H1 (cell line): ENCODE measurements at regions not wholly inside any gene's neighbourhood (a gene's known extent, or its start where the extent isn't known, plus 50 kb on each side); places are given as distances from the start of the nearest gene placed in this dataset.

Experiments used
- CTCF ChIA-PET: fragments of 300-600 bp; sonication (Branson Sonifier 250); formaldehyde crosslinking; loops from one replicate; lab custom pipeline; 2021; ENCODE audit not compliant: partially characterized antibody; lab: Charles Lee
- POLR2A ChIA-PET: fragments of 300-600 bp; sonication (Branson Sonifier 250); formaldehyde crosslinking; loops from one replicate; lab custom pipeline; 2021; ENCODE audit warnings: inconsistent platforms; ENCODE audit not compliant: partially characterized antibody; lab: Charles Lee
- DNase-seq, 2 experiments: peaks; one replicate each; pipeline versions ENCODE4 v3.0.0 to v3.0.0-alpha.2; 2010 to 2022; ENCODE audit warnings: low spot score in 2 of 2, low read depth in 1 of 2, mixed read lengths in 1 of 2
- FAIRE-seq: peaks from 2 replicates; lab custom pipeline; 2011; peaks lifted over from hg19 to GRCh38; lab: Jason Lieb, UNC
- H2AFZ ChIP-seq: 2 replicates; pipeline ENCODE4 v1.8.1; 2012; ENCODE audit warnings: low read length, inconsistent platforms
- H2AK5ac ChIP-seq: 2 replicates; pipeline ENCODE4 v1.6.1; 2013; ENCODE audit warnings: low read depth, low read length
- H2BK120ac ChIP-seq: replicated peaks from 2 replicates; pipeline ENCODE3; 2013; ENCODE audit warnings: low read depth, low read length, inconsistent platforms
- H2BK12ac ChIP-seq: 2 replicates; pipeline ENCODE4 v1.6.1; 2013; ENCODE audit warnings: low read depth, low read length
- H2BK15ac ChIP-seq: 2 replicates; pipeline ENCODE4 v1.6.1; 2013; ENCODE audit warnings: low read length
- H2BK20ac ChIP-seq: 2 replicates; pipeline ENCODE4 v1.6.1; 2013; ENCODE audit warnings: low read length
- H2BK5ac ChIP-seq: 2 replicates; pipeline ENCODE4 v1.6.1; 2013; ENCODE audit warnings: low read depth, low read length
- H3K14ac ChIP-seq: 2 replicates; pipeline ENCODE4 v1.6.1; 2013; ENCODE audit warnings: inconsistent platforms; ENCODE audit not compliant: insufficient read length
- H3K18ac ChIP-seq: 2 replicates; pipeline ENCODE4 v1.6.1; 2013; ENCODE audit warnings: low read length; ENCODE audit errors: extremely low read depth
- H3K23ac ChIP-seq: 2 replicates; pipeline ENCODE4 v1.6.1; 2013; ENCODE audit warnings: inconsistent platforms; ENCODE audit not compliant: insufficient read length
- H3K23me2 ChIP-seq: 2 replicates; pipeline ENCODE4 v1.6.1; 2013; ENCODE audit warnings: low read depth, low read length
- H3K27ac ChIP-seq: 2 replicates; pipeline ENCODE4 v1.6.1; 2011; ENCODE audit warnings: low read depth, low read length, inconsistent platforms
- H3K27me3 ChIP-seq, 4 experiments: replicated peaks in 1 of 4; 1 replicate in 1 of 4; 2 replicates in 3 of 4; pipeline versions ENCODE4 v1.6.1 to v1.8.1; 2011 to 2013; ENCODE audit warnings: low read length in 3 of 4, mild to moderate bottlenecking in 3 of 4, inconsistent platforms in 2 of 4, mixed read lengths in 2 of 4, moderate library complexity in 1 of 4; ENCODE audit not compliant: control insufficient read depth in 3 of 4, insufficient read depth in 3 of 4; ENCODE audit errors: extremely low read depth in 1 of 4
- H3K36me3 ChIP-seq, 4 experiments: 2 replicates each; pipeline versions ENCODE4 v1.6.1 to v1.8.1; 2011 to 2013; ENCODE audit warnings: mild to moderate bottlenecking in 4 of 4, low read length in 3 of 4, moderate library complexity in 2 of 4, control low read depth in 1 of 4, inconsistent platforms in 1 of 4; ENCODE audit not compliant: insufficient read depth in 4 of 4, control insufficient read depth in 2 of 4
- H3K4ac ChIP-seq: replicated peaks from 2 replicates; pipeline ENCODE3; 2013; ENCODE audit warnings: low read length, low read depth, mixed read lengths, inconsistent platforms; ENCODE audit not compliant: insufficient read length
- H3K4me1 ChIP-seq, 4 experiments: replicated peaks in 1 of 4; 1 replicate in 1 of 4; 2 replicates in 3 of 4; pipeline versions ENCODE4 v1.6.1 to v1.8.1; 2011 to 2013; ENCODE audit warnings: low read length in 3 of 4, inconsistent platforms in 2 of 4, mixed read lengths in 1 of 4; ENCODE audit not compliant: insufficient read depth in 4 of 4, control insufficient read depth in 3 of 4
- H3K4me2 ChIP-seq, 2 experiments: 2 replicates each; pipeline versions ENCODE4 v1.6.1 to v1.8.1; 2011 to 2013; ENCODE audit warnings: low read depth in 2 of 2, low read length in 2 of 2, control low read depth in 1 of 2, inconsistent platforms in 1 of 2, mild to moderate bottlenecking in 1 of 2; ENCODE audit not compliant: insufficient read depth in 1 of 2
- H3K4me3 ChIP-seq, 4 experiments: fragments of 200-600, 300-600 bp in 1 of 4; sonication (generic), shearing (Covaris generic), sonication (Bioruptor Twin) in 1 of 4; 2 replicates each; pipeline versions ENCODE4 v1.5.1 to v1.8.1; 2011 to 2016; ENCODE audit warnings: low read length in 4 of 4, low read depth in 3 of 4, control low read depth in 2 of 4, inconsistent platforms in 2 of 4, mild to moderate bottlenecking in 2 of 4, mixed read lengths in 1 of 4, moderate library complexity in 1 of 4; ENCODE audit not compliant: insufficient read depth in 2 of 4; ENCODE audit errors: extremely low read depth in 1 of 4
- H3K56ac ChIP-seq: replicated peaks from 2 replicates; pipeline ENCODE3; 2013; ENCODE audit warnings: low read depth, mild to moderate bottlenecking, mixed read lengths, low read length, inconsistent platforms; ENCODE audit not compliant: insufficient read length
- H3K79me1 ChIP-seq: 2 replicates; pipeline ENCODE4 v1.6.1; 2013; ENCODE audit warnings: low read depth, low read length, control low read depth
- H3K79me2 ChIP-seq, 2 experiments: 2 replicates each; pipeline versions ENCODE4 v1.6.1 to v1.8.1; 2012 to 2013; ENCODE audit warnings: low read length in 2 of 2, mild to moderate bottlenecking in 2 of 2, inconsistent platforms in 1 of 2; ENCODE audit not compliant: insufficient read depth in 2 of 2, control insufficient read depth in 1 of 2
- H3K9ac ChIP-seq, 4 experiments: replicated peaks in 1 of 4; 1 replicate in 1 of 4; 2 replicates in 3 of 4; pipeline versions ENCODE4 v1.6.1 to v1.8.1; 2011 to 2013; ENCODE audit warnings: low read depth in 3 of 4, low read length in 3 of 4, control low read depth in 2 of 4, mild to moderate bottlenecking in 2 of 4, moderate library complexity in 2 of 4, inconsistent platforms in 1 of 4; ENCODE audit errors: extremely low read depth in 1 of 4
- H3K9me3 ChIP-seq, 2 experiments: 2 replicates each; pipeline versions ENCODE4 v1.6.1 to v1.8.1; 2012 to 2013; ENCODE audit warnings: mild to moderate bottlenecking in 2 of 2, moderate library complexity in 2 of 2, control low read depth in 1 of 2, inconsistent platforms in 1 of 2, low read depth in 1 of 2, low read length in 1 of 2, mixed read lengths in 1 of 2; ENCODE audit not compliant: insufficient read depth in 2 of 2
- H4K20me1 ChIP-seq, 2 experiments: replicated peaks in 1 of 2; 2 replicates each; pipeline versions ENCODE3 to v1.8.1; 2011 to 2013; ENCODE audit warnings: inconsistent platforms in 2 of 2, low read length in 2 of 2, mild to moderate bottlenecking in 1 of 2; ENCODE audit not compliant: insufficient read depth in 2 of 2, control insufficient read depth in 1 of 2
- H4K5ac ChIP-seq: 2 replicates; pipeline ENCODE4 v1.6.1; 2013; ENCODE audit warnings: low read length, low read depth, mixed read lengths, inconsistent platforms; ENCODE audit not compliant: insufficient read length
- H4K8ac ChIP-seq: 2 replicates; pipeline ENCODE4 v1.8.0; 2013; ENCODE audit warnings: mild to moderate bottlenecking, moderate library complexity, low read length, inconsistent platforms; ENCODE audit not compliant: insufficient read depth; ENCODE audit errors: extremely low read depth
- H4K91ac ChIP-seq: replicated peaks from 2 replicates; pipeline ENCODE3; 2013; ENCODE audit warnings: low read length, mixed read lengths, inconsistent platforms; ENCODE audit not compliant: insufficient read length
- ATF3 ChIP-seq: IDR thresholded peaks from 2 replicates; pipeline ENCODE4 v1.6.1; 2011; ENCODE audit warnings: low read depth, mild to moderate bottlenecking, low read length; ENCODE audit not compliant: insufficient read depth
- BACH1 ChIP-seq: IDR thresholded peaks from 2 replicates; pipeline ENCODE4 v1.6.1; 2012; ENCODE audit warnings: low read length, improper control_type of control experiment
- BRCA1 ChIP-seq: IDR thresholded peaks from 2 replicates; pipeline ENCODE4 v1.6.1; 2012; ENCODE audit warnings: low read depth, low read length, improper control_type of control experiment
- CHD2 ChIP-seq: IDR thresholded peaks from 2 replicates; pipeline ENCODE4 v1.6.1; 2012; ENCODE audit warnings: low read length, improper control_type of control experiment
- HDAC2 ChIP-seq, 2 experiments: fragments of 300-600 bp in 1 of 2; sonication (generic) in 1 of 2; IDR thresholded peaks; 2 replicates each; pipeline ENCODE4 v1.6.1; 2011 to 2012; ENCODE audit warnings: low read depth in 2 of 2, low read length in 2 of 2, mild to moderate bottlenecking in 2 of 2, moderate library complexity in 2 of 2, borderline replicate concordance in 1 of 2, inconsistent platforms in 1 of 2
- KDM5A ChIP-seq: fragments of 200-600 bp; IDR thresholded peaks from 2 replicates; pipeline ENCODE4 v1.7.1; 2012; ENCODE audit warnings: mild to moderate bottlenecking, low read length, inconsistent platforms, mixed read lengths
- MAFK ChIP-seq: IDR thresholded peaks from 2 replicates; pipeline ENCODE4 v1.6.1; 2012; ENCODE audit warnings: low read depth, mild to moderate bottlenecking, improper control_type of control experiment, low read length
- PHF8 ChIP-seq: fragments of 200-600 bp; sonication (generic); conservative IDR thresholded peaks from 2 replicates; pipeline ENCODE4 v1.7.1; 2012; ENCODE audit warnings: low read depth, mild to moderate bottlenecking, inconsistent platforms, low read length, moderate library complexity
- POU5F1 ChIP-seq: IDR thresholded peaks from 2 replicates; pipeline ENCODE4 v1.6.1; 2011; ENCODE audit warnings: low read depth, mild to moderate bottlenecking, low read length, moderate library complexity
- RXRA ChIP-seq: IDR thresholded peaks from 2 replicates; pipeline ENCODE4 v1.6.1; 2011; ENCODE audit warnings: low read depth, mild to moderate bottlenecking, low read length, moderate library complexity; ENCODE audit not compliant: insufficient read depth
- TAF1 ChIP-seq: IDR thresholded peaks from 2 replicates; pipeline ENCODE4 v1.6.1; 2011; ENCODE audit warnings: mild to moderate bottlenecking, low read depth, low read length
- TCF12 ChIP-seq: IDR thresholded peaks from 2 replicates; pipeline ENCODE4 v1.6.1; 2011; ENCODE audit warnings: low read depth, mild to moderate bottlenecking, low read length
- TEAD4 ChIP-seq: IDR thresholded peaks from 2 replicates; pipeline ENCODE4 v1.6.1; 2012; ENCODE audit warnings: low read depth, low read length, inconsistent platforms, mixed read lengths
- WGBS, 2 experiments: shearing (Covaris generic) in 1 of 2; methylation state at CpG; one replicate each; pipeline versions ENCODE4 v1.1.6 to v1.1.7; 2013 to 2015; ENCODE audit warnings: low lambda C conversion rate in 2 of 2, mixed read lengths in 2 of 2, inconsistent platforms in 1 of 2, low coverage in 1 of 2, missing lambda C conversion rate in 1 of 2; ENCODE audit not compliant: insufficient replicate concordance in 2 of 2, insufficient coverage in 1 of 2, insufficient read length in 1 of 2; ENCODE audit errors: extremely low coverage in 1 of 2, missing lambda C conversion rate in 1 of 2; 5-methylcytosine and 5-hydroxymethylcytosine counted together
- TF ChIP-seq, protein P1 (sequence below): IDR thresholded peaks from 2 replicates; pipeline ENCODE4 v1.6.1; 2012; ENCODE audit warnings: low read length, inconsistent platforms

- ChIA-PET POLR2A (no interaction called here), CTCF (no interaction called here)
- H3K4ac ChIP-seq = no peak overlapping the region
- DNase-seq (no peak), FAIRE-seq (no peak)
- no peak overlapping the region for H2BK15ac ChIP-seq
- H3K18ac ChIP-seq = no peak overlapping the region
- no peaks in the 10 kb centered on the region for H3K9me3 ChIP-seq
- H3K79me2 ChIP-seq = no peaks in the 10 kb centered on the region
- no peak overlapping the region for H3K27ac ChIP-seq
- no peak overlapping the region for H2BK20ac ChIP-seq
- no peak overlapping the region for H2BK5ac ChIP-seq
- 82% methylated on average over 1 of the region's 1 CpG; no CpG with 5 or more reads in 1 of the 2 experiments for WGBS, 2 experiments
- no peak overlapping the region for H2AK5ac ChIP-seq
- H4K5ac ChIP-seq = no peak overlapping the region
- no peak overlapping the region for H3K4me2 ChIP-seq
- H3K79me1 ChIP-seq = no peaks in the 10 kb centered on the region
- no peak overlapping the region for H4K8ac ChIP-seq
- H3K4me3 ChIP-seq = no peak overlapping the region
- H4K91ac ChIP-seq = no peak overlapping the region
- H3K9ac ChIP-seq = no peak overlapping the region
- no peaks in the 10 kb centered on the region for H3K4me1 ChIP-seq
- H3K23me2 ChIP-seq = no peaks in the 10 kb centered on the region
- H3K14ac ChIP-seq = no peak overlapping the region
- no peak overlapping the region for H2AFZ ChIP-seq
- H3K23ac ChIP-seq = no peak overlapping the region
- no peak overlapping the region for H3K56ac ChIP-seq
- no peaks in the 10 kb centered on the region for H3K36me3 ChIP-seq
- H4K20me1 ChIP-seq = no peaks in the 10 kb centered on the region
- no peak overlapping the region for H2BK120ac ChIP-seq
- H3K27me3 ChIP-seq = peaks cover 0 to 1% (median 0%) of the 10 kb centered on the region in 4 experiments; a peak in 1 of 7 replicates
- H2BK12ac ChIP-seq = no peak overlapping the region
- no peak for TF ChIP-seq BACH1
- no peak for TF ChIP-seq TCF12
- no peak for TF ChIP-seq MAFK
- TF ChIP-seq, protein P1, sequence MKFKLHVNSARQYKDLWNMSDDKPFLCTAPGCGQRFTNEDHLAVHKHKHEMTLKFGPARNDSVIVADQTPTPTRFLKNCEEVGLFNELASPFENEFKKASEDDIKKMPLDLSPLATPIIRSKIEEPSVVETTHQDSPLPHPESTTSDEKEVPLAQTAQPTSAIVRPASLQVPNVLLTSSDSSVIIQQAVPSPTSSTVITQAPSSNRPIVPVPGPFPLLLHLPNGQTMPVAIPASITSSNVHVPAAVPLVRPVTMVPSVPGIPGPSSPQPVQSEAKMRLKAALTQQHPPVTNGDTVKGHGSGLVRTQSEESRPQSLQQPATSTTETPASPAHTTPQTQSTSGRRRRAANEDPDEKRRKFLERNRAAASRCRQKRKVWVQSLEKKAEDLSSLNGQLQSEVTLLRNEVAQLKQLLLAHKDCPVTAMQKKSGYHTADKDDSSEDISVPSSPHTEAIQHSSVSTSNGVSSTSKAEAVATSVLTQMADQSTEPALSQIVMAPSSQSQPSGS = no peak
- no peak for TF ChIP-seq POU5F1
- TF ChIP-seq PHF8 = no peak
- no peak for TF ChIP-seq CHD2
- no peak for TF ChIP-seq BRCA1
- no peak for TF ChIP-seq ATF3
- TF ChIP-seq HDAC2 (IDR thresholded peaks at IDR 0.05; ENCODE audit: borderline replicate concordance in 1 of 2, low read depth in 2 of 2, low read length in 2 of 2) = no peak
- no peak for TF ChIP-seq RXRA
- TF ChIP-seq TEAD4 = no peak
- TF ChIP-seq KDM5A = no peak
- no peak for TF ChIP-seq TAF1
These were observed 271.4 kb upstream of the LUZP2 start for GRCh38 chr11:24225501-24225900.
